Duodenal mucosa (tissue), 2 donors: ENCODE measurements at regions not wholly inside any gene's neighbourhood (a gene's known extent, or its start where the extent isn't known, plus 50 kb on each side); places are given as distances from the start of the nearest gene placed in this dataset.

Experiments used
- H3K27ac ChIP-seq: one replicate; pipeline ENCODE4 v1.7.0; 2013; ENCODE audit warnings: low read depth, low read length
- H3K27me3 ChIP-seq, 2 donors: one replicate each; pipeline ENCODE4 v1.7.0; 2013; ENCODE audit warnings: low read length in 2 of 2, control low read depth in 1 of 2; ENCODE audit not compliant: insufficient read depth in 2 of 2, control insufficient read depth in 1 of 2
- H3K36me3 ChIP-seq, 2 donors: one replicate each; pipeline ENCODE4 v1.7.0; 2013; ENCODE audit warnings: low read length in 2 of 2, control low read depth in 1 of 2; ENCODE audit not compliant: insufficient read depth in 2 of 2, control insufficient read depth in 1 of 2
- H3K4me1 ChIP-seq, 2 donors: one replicate each; pipeline ENCODE4 v1.7.0; 2013; ENCODE audit warnings: low read length in 2 of 2, control low read depth in 1 of 2; ENCODE audit not compliant: insufficient read depth in 2 of 2, control insufficient read depth in 1 of 2
- H3K4me3 ChIP-seq, 2 donors: one replicate each; pipeline ENCODE4 v1.7.0; 2013; ENCODE audit warnings: low read length in 2 of 2, low read depth in 1 of 2
- H3K9ac ChIP-seq, 2 donors: one replicate each; pipeline ENCODE4 v1.7.0; 2013; ENCODE audit warnings: low read length in 2 of 2, low read depth in 1 of 2
- H3K9me3 ChIP-seq, 2 donors: one replicate each; pipeline ENCODE4 v1.7.0; 2013; ENCODE audit warnings: low read length in 2 of 2, control low read depth in 1 of 2; ENCODE audit not compliant: control insufficient read depth in 1 of 2

- Histone ChIP-seq H3K36me3 (no peaks in the 10 kb centered on the region), H3K27me3 (no peaks in the 10 kb centered on the region), H3K9me3 (peaks cover 0 to 7% of the 10 kb centered on the region in 2 donors), H3K4me1 (no peaks in the 10 kb centered on the region), H3K27ac (no peak overlapping the region), H3K4me3 (no peak overlapping the region), H3K9ac (no peak overlapping the region)
These were observed 380.0 kb downstream of the MEIS1 start for GRCh38 chr2:66814916-66815315.

GRCh38 chr2:66815886-66816285 is 381.0 kb downstream of the MEIS1 start:
- H3K4me1 ChIP-seq = no peaks in the 10 kb centered on the region
- H3K9me3 ChIP-seq = peaks cover 0 to 7% of the 10 kb centered on the region in 2 donors
- no peaks in the 10 kb centered on the region for H3K36me3 ChIP-seq
- no peaks in the 10 kb centered on the region for H3K27me3 ChIP-seq
- no peak overlapping the region for H3K9ac ChIP-seq
- no peak overlapping the region for H3K4me3 ChIP-seq
- H3K27ac ChIP-seq = no peak overlapping the region

- no peak overlapping the region for H3K4me3 ChIP-seq
- H3K9ac ChIP-seq = no peak overlapping the region
- H3K9me3 ChIP-seq = peaks cover 0 to 7% of the 10 kb centered on the region in 2 donors
- no peaks in the 10 kb centered on the region for H3K27me3 ChIP-seq
- H3K36me3 ChIP-seq = no peaks in the 10 kb centered on the region
- H3K4me1 ChIP-seq = no peaks in the 10 kb centered on the region
- no peak overlapping the region for H3K27ac ChIP-seq
These were observed 386.2 kb downstream of the MEIS1 start for GRCh38 chr2:66821168-66821567.

GRCh38 chr2:66822186-66822585 is 387.3 kb downstream of the MEIS1 start:
- no peak overlapping the region for H3K4me3 ChIP-seq

GRCh38 chr2:66824926-66825325 is 390.0 kb downstream of the MEIS1 start:
- Histone ChIP-seq H3K36me3 (no peaks in the 10 kb centered on the region), H3K27ac (no peak overlapping the region), H3K27me3 (no peaks in the 10 kb centered on the region), H3K9me3 (no peaks in the 10 kb centered on the region), H3K4me3 (no peak overlapping the region), H3K4me1 (no peaks in the 10 kb centered on the region), H3K9ac (no peak overlapping the region)

More at GRCh38 chr2:66822186-66822585, 387.3 kb downstream of the MEIS1 start:
- Histone ChIP-seq H3K27me3 (no peaks in the 10 kb centered on the region), H3K36me3 (no peaks in the 10 kb centered on the region), H3K4me1 (no peaks in the 10 kb centered on the region), H3K9ac (no peak overlapping the region), H3K9me3 (peaks cover 0 to 7% of the 10 kb centered on the region in 2 donors), H3K27ac (no peak overlapping the region)

- Histone ChIP-seq H3K9ac (no peak overlapping the region), H3K9me3 (no peaks in the 10 kb centered on the region), H3K4me3 (no peak overlapping the region), H3K27me3 (no peaks in the 10 kb centered on the region), H3K36me3 (no peaks in the 10 kb centered on the region), H3K27ac (no peak overlapping the region), H3K4me1 (no peaks in the 10 kb centered on the region)
These were observed 392.9 kb downstream of the MEIS1 start for GRCh38 chr2:66827851-66828250.

- H3K9ac ChIP-seq = no peak overlapping the region
- no peaks in the 10 kb centered on the region for H3K36me3 ChIP-seq
- H3K9me3 ChIP-seq = no peaks in the 10 kb centered on the region
- H3K27me3 ChIP-seq = no peaks in the 10 kb centered on the region
- H3K4me3 ChIP-seq = no peak overlapping the region
- H3K27ac ChIP-seq = no peak overlapping the region
- no peaks in the 10 kb centered on the region for H3K4me1 ChIP-seq
These were observed 394.0 kb downstream of the MEIS1 start for GRCh38 chr2:66828876-66829275.

GRCh38 chr2:66830881-66831280 is 396.0 kb downstream of the MEIS1 start:
- no peaks in the 10 kb centered on the region for H3K36me3 ChIP-seq
- H3K9ac ChIP-seq = no peak overlapping the region
- H3K4me3 ChIP-seq = no peak overlapping the region
- H3K4me1 ChIP-seq = no peaks in the 10 kb centered on the region
- no peaks in the 10 kb centered on the region for H3K27me3 ChIP-seq
- no peak overlapping the region for H3K27ac ChIP-seq
- no peaks in the 10 kb centered on the region for H3K9me3 ChIP-seq

- no peak overlapping the region for H3K9ac ChIP-seq
- H3K4me3 ChIP-seq = no peak overlapping the region
- no peak overlapping the region for H3K27ac ChIP-seq
- no peaks in the 10 kb centered on the region for H3K27me3 ChIP-seq
- no peaks in the 10 kb centered on the region for H3K36me3 ChIP-seq
- no peaks in the 10 kb centered on the region for H3K4me1 ChIP-seq
- H3K9me3 ChIP-seq = no peaks in the 10 kb centered on the region
These were observed 397.9 kb downstream of the MEIS1 start for GRCh38 chr2:66832646-66833435.

GRCh38 chr2:66834859-66835258 is 399.9 kb downstream of the MEIS1 start:
- no peaks in the 10 kb centered on the region for H3K9me3 ChIP-seq

More at GRCh38 chr2:66834859-66835258, 399.9 kb downstream of the MEIS1 start:
- H3K9ac ChIP-seq = no peak overlapping the region
- no peak overlapping the region for H3K4me3 ChIP-seq
- H3K36me3 ChIP-seq = no peaks in the 10 kb centered on the region
- H3K27ac ChIP-seq = no peak overlapping the region
- no peaks in the 10 kb centered on the region for H3K27me3 ChIP-seq
- no peaks in the 10 kb centered on the region for H3K4me1 ChIP-seq
